ENCODE measurements at regions not wholly inside any gene's neighbourhood (a gene's known extent, or its start where the extent isn't known, plus 50 kb on each side); places are given as distances from the start of the nearest gene placed in this dataset.

DNA sequence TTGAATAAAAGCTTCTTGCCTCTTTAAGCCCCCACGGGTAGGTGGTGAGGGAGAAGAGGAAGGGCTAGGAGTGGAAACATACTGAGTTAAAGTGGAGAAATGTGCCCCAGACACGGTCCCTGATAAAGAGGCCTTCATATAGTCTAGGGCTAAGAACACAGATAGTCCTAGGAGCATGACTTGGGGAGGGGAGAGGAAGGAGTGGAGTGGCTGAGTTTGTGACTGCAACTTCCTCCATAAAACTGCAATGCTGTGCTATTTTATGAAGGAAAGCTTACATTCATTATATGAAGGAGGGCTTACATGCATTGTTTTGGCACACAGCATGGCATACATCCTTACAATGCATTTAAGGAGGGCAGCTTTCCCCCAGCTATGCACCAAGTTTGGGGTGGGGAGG lies 1129.4 kb upstream of the LRRTM3 start:
- TF ChIP-seq, protein P1, sequence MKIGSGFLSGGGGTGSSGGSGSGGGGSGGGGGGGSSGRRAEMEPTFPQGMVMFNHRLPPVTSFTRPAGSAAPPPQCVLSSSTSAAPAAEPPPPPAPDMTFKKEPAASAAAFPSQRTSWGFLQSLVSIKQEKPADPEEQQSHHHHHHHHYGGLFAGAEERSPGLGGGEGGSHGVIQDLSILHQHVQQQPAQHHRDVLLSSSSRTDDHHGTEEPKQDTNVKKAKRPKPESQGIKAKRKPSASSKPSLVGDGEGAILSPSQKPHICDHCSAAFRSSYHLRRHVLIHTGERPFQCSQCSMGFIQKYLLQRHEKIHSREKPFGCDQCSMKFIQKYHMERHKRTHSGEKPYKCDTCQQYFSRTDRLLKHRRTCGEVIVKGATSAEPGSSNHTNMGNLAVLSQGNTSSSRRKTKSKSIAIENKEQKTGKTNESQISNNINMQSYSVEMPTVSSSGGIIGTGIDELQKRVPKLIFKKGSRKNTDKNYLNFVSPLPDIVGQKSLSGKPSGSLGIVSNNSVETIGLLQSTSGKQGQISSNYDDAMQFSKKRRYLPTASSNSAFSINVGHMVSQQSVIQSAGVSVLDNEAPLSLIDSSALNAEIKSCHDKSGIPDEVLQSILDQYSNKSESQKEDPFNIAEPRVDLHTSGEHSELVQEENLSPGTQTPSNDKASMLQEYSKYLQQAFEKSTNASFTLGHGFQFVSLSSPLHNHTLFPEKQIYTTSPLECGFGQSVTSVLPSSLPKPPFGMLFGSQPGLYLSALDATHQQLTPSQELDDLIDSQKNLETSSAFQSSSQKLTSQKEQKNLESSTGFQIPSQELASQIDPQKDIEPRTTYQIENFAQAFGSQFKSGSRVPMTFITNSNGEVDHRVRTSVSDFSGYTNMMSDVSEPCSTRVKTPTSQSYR (CRISPR knock-in tag; IDR thresholded peaks at IDR 0.05; ENCODE audit: borderline replicate concordance): no peak
- TF ChIP-seq, protein P2, sequence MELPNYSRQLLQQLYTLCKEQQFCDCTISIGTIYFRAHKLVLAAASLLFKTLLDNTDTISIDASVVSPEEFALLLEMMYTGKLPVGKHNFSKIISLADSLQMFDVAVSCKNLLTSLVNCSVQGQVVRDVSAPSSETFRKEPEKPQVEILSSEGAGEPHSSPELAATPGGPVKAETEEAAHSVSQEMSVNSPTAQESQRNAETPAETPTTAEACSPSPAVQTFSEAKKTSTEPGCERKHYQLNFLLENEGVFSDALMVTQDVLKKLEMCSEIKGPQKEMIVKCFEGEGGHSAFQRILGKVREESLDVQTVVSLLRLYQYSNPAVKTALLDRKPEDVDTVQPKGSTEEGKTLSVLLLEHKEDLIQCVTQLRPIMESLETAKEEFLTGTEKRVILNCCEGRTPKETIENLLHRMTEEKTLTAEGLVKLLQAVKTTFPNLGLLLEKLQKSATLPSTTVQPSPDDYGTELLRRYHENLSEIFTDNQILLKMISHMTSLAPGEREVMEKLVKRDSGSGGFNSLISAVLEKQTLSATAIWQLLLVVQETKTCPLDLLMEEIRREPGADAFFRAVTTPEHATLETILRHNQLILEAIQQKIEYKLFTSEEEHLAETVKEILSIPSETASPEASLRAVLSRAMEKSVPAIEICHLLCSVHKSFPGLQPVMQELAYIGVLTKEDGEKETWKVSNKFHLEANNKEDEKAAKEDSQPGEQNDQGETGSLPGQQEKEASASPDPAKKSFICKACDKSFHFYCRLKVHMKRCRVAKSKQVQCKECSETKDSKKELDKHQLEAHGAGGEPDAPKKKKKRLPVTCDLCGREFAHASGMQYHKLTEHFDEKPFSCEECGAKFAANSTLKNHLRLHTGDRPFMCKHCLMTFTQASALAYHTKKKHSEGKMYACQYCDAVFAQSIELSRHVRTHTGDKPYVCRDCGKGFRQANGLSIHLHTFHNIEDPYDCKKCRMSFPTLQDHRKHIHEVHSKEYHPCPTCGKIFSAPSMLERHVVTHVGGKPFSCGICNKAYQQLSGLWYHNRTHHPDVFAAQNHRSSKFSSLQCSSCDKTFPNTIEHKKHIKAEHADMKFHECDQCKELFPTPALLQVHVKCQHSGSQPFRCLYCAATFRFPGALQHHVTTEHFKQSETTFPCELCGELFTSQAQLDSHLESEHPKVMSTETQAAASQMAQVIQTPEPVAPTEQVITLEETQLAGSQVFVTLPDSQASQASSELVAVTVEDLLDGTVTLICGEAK (IDR thresholded peaks at IDR 0.05): no peak
- TF ChIP-seq, protein P2 (CRISPR knock-in tag; IDR thresholded peaks at IDR 0.05): no peak
- TF ChIP-seq ATF3 (CRISPR knock-in tag; IDR thresholded peaks at IDR 0.05) (no peak), CTCF (CRISPR knock-in tag; IDR thresholded peaks at IDR 0.05) (no peak), TARDBP (CRISPR knock-in tag; IDR thresholded peaks at IDR 0.05) (no peak), SYNCRIP (IDR thresholded peaks at IDR 0.05; ENCODE audit: insufficient read depth, low read depth, low read length) (no peak)
- TF ChIP-seq, protein P3, sequence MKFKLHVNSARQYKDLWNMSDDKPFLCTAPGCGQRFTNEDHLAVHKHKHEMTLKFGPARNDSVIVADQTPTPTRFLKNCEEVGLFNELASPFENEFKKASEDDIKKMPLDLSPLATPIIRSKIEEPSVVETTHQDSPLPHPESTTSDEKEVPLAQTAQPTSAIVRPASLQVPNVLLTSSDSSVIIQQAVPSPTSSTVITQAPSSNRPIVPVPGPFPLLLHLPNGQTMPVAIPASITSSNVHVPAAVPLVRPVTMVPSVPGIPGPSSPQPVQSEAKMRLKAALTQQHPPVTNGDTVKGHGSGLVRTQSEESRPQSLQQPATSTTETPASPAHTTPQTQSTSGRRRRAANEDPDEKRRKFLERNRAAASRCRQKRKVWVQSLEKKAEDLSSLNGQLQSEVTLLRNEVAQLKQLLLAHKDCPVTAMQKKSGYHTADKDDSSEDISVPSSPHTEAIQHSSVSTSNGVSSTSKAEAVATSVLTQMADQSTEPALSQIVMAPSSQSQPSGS (CRISPR knock-in tag; IDR thresholded peaks at IDR 0.05): no peak

All from HepG2 (cell line).